Astrocyte of the cerebellum (primary cell): ENCODE measurements at regions not wholly inside any gene's neighbourhood (a gene's known extent, or its start where the extent isn't known, plus 50 kb on each side); places are given as distances from the start of the nearest gene placed in this dataset.

ENCODE experiments used
- DNase-seq: peaks from one replicate; pipeline ENCODE4 v3.0.0-alpha.2; 2011; ENCODE audit warnings: low read depth
- H3K4me3 ChIP-seq: 2 replicates; pipeline ENCODE4 v1.5.1; 2011; ENCODE audit warnings: mild to moderate bottlenecking, low read depth, low read length, moderate library complexity
- in situ Hi-C: cut with HindIII; loops from 2 replicates; pipeline ENCODE4 v1.10.0; 2017; ENCODE audit warnings: low sequenced_read_pairs
- TF ChIP-seq, protein P1 (sequence below): IDR thresholded peaks from 2 replicates; pipeline ENCODE4 v1.5.1; 2012; ENCODE audit warnings: low read length, low read depth, moderate library complexity, mild to moderate bottlenecking; ENCODE audit errors: missing control alignments

DNA sequence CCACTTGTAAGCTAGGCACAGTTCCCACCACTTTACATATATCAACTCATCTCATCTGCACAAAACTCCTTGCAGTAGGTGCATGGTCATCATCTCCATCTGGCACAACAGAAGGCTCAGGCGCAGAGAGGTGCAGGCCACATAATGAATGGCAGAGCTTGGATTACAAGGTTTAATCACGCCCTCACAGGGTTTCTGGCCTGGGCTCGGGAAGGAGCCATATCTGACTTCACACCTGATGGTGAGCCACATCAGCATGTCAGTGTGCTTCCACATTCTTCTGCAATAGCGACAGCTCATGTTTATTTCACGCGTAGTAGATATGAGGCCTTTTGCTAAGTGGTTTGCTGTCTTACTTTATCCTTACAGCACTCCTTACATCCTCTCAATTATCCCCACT is 650.2 kb downstream of the INHBA start:
- no peak overlapping the region for H3K4me3 ChIP-seq
- in situ Hi-C loops = no loop called here
- DNase-seq = no peak
- TF ChIP-seq, protein P1, sequence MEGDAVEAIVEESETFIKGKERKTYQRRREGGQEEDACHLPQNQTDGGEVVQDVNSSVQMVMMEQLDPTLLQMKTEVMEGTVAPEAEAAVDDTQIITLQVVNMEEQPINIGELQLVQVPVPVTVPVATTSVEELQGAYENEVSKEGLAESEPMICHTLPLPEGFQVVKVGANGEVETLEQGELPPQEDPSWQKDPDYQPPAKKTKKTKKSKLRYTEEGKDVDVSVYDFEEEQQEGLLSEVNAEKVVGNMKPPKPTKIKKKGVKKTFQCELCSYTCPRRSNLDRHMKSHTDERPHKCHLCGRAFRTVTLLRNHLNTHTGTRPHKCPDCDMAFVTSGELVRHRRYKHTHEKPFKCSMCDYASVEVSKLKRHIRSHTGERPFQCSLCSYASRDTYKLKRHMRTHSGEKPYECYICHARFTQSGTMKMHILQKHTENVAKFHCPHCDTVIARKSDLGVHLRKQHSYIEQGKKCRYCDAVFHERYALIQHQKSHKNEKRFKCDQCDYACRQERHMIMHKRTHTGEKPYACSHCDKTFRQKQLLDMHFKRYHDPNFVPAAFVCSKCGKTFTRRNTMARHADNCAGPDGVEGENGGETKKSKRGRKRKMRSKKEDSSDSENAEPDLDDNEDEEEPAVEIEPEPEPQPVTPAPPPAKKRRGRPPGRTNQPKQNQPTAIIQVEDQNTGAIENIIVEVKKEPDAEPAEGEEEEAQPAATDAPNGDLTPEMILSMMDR = no peak

DNA sequence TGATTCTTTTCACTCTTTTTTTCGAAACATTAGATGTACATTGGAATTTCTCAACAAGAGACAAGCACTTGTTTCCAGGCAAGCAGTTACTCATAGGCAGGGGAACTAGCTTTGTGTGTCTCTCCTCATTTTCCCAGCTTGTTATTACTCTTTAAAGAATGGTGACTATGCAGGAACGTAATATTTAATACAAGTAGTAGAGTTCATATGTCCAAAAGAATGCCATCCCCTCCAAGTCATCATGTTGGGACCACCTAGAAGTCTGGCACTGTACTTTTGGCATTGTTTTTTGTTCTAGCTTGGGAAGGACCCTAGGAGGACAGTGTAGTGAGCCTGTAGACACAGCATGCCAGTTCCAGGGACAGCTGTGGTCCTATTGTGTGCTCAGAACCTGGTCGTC is 650.7 kb downstream of the INHBA start:
- no peak for DNase-seq
- in situ Hi-C loops = no loop called here

DNA sequence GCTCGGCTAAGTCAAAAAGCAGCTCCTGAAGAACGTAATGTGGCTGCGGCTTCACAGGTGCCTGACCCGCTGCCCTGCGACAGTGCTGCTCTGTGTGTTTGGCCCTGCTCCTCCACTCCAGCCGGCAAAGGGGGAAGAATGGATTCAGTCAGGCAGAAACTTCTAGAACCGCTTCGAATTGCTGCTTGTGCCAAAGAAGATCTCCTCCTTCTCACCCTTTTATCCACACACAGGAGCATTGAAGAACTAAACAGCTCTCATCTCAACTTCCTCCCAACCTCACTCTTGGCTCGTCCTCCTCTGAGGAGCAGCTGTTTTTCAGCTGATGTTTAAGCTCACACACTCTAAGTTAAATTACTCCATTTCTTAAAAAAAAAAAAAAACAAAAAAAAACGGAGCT is 651.4 kb downstream of the INHBA start:
- DNase-seq = peak; percentile 20

More for the DNA sequence above, 650.7 kb downstream of the INHBA start:
- TF ChIP-seq, protein P1 = no peak
- no peak overlapping the region for H3K4me3 ChIP-seq

DNA sequence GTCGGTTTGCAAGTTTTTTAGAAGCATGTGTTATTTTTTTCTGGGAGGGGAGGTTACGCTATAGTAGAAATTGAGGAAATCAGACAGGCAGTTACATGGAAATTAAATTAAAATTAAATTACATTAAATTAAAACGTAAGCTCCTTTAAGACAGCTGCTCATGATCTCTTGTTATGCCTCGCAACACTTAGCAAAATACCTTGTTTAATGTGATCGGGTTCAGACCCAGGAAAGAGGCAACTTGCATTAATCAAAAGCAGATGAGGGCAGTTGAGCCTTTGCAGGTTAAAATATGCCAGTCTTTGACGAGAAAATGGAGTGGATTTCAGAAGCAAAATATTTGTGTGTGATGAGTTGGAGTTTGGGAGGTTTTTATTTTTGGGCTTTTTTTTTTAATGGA is 651.8 kb downstream of the INHBA start:
- TF ChIP-seq, protein P1 = no peak
- in situ Hi-C loops = no loop called here
- no peak overlapping the region for H3K4me3 ChIP-seq

More for the DNA sequence above, 651.4 kb downstream of the INHBA start:
- TF ChIP-seq, protein P1 = no peak
- no peak overlapping the region for H3K4me3 ChIP-seq
- in situ Hi-C loops = no loop called here

DNA sequence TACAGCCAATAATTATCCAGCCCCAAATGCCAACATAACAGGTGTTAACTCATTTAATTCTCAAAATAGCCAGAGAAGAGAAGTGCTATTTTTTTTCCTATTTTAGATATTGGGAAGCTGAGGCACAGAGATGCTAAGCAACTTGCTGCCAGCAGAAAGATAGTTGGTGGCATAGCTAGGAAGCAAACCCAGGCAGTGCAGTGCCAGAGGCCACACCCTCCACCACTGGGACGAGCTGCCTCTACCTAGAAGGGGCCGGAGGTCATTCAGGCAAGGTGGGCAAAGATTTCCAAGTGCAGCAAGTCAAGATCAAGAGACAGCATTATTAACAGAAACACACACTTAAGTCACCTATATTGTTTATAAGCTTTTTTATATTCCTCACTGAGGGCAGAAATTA is 654.1 kb downstream of the INHBA start:
- in situ Hi-C loops = no loop called here
- no peak overlapping the region for H3K4me3 ChIP-seq
- TF ChIP-seq, protein P1 = no peak
- DNase-seq = no peak

More for the DNA sequence above, 651.8 kb downstream of the INHBA start:
- no peak for DNase-seq

GRCh38 chr7:41047789-41048191 is 655.1 kb downstream of the INHBA start:
- TF ChIP-seq, protein P1 = no peak
- H3K4me3 ChIP-seq = no peak overlapping the region
- in situ Hi-C loops = no loop called here
- DNase-seq = no peak

DNA sequence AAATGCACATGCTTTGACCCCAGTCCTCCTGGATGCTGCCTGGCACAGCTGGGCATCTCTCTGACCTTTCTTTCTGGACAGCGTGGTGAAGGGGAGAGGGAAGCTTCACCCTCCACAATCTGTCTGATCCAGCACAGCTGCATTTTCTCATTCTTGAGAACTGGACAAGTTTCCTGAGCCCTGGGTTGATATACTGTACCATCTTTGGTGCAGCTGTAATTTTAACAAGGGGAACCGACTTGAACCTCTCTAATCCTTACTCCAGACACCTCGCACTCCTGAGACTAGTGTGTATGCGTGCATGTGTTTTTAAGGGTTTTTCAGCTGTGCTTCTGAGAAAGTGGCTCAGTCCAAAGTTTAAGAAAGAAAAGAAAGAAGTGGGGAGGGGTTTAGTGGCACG is 655.7 kb downstream of the INHBA start:
- no peak for DNase-seq
- no peak overlapping the region for H3K4me3 ChIP-seq

More for the DNA sequence above, 655.7 kb downstream of the INHBA start:
- TF ChIP-seq, protein P1 = no peak
- in situ Hi-C loops = no loop called here
